ENCODE measurements at regions not wholly inside any gene's neighbourhood (a gene's known extent, or its start where the extent isn't known, plus 50 kb on each side); places are given as distances from the start of the nearest gene placed in this dataset.

DNA sequence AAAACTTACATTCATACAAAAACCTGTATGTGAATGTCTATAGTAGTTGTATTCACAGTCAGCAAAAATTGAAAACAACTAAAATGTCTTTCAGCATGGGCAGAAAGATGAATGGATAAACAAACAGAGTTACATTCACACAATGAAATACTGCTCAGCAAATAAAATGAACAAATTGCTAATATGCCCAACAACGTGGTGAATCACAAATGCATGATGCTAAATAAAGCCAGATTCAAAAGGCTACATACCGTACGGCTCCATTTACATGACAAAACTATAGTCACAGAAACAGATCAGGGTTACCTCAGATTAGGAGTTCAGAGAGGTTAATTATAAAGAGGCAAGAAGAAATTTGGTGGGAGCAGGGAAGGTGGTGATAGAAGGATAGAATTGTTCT lies 100.7 kb upstream of the KCTD3 start:
- no peak for DNase-seq

DNA sequence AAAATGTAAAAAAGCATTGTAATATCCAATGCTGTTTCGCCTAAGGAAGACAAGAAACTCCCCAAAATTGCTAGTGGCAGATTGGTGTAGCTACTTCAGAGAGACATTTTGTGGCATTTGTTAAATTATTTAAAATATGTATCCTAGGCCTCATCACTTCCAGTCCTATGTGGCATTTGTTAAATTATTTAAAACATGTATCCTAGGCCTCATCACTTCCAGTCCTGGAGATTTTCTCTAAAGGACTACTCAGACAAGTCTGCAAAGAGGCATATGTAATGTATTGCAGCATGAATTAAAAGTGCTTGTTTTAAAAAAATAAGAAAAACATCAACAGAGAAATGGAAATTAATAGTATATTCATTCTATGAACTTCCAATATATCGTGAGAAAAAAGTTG lies 95.6 kb upstream of the KCTD3 start:
- no peak for DNase-seq

DNA sequence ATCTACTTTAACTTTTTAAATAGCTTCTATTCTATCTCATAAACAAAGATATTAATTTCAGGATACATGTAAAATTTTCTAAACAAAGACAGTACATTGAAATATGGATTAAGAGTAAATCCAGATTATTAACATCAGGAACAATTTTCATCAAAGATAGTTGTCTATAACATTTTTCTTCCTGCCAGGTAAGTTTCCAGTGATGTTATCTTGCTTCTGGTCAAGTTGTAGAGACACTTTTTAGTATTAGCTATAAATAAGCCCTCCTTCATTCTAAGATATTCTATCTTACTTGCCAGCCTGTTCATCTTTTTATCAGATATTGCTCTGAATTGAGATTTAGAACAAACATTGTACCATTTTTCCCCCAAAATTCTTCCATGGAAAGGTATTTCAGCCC lies 94.4 kb upstream of the KCTD3 start:
- DNase-seq, result no peak

DNA sequence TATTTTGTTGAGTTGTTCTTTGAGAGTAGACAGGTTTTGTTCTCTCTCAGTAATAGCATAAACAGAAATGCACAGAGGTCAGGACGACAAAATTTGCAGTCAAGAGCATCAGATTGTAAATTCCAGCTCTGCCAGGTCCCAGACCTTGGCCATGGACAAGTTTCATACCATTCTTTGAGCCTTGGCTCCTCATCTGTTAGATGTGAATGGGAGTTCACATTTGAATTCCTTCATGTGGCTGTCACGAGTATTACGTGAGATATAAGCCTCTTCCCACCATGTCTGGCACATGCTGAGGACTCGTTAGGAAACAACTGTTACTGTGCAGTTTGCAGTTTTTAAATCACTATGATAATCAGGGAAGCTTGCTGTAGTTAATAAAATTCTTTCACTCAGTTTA lies 93.2 kb upstream of the KCTD3 start:
- DNase-seq, result no peak

DNA sequence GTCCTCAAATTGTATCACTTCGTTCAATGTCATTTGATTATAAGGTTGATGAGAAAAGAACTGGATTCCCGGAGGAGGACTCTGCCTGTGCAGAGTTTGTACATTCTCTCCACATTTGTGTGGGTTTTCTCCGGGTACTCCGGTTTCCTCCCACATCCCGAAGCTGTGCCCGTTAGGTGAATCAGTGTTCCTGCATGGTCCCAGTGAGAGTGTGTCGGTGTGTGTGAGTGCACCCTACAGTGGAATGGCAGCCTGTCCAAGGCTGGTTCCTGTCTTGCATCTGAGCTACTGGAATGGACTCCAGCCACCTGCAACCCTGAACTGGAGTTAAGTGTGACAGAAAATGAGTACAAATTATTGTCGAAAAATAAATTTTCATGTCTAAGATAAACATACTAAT lies 92.2 kb upstream of the KCTD3 start:
- DNase-seq, result peak; percentile 18

DNA sequence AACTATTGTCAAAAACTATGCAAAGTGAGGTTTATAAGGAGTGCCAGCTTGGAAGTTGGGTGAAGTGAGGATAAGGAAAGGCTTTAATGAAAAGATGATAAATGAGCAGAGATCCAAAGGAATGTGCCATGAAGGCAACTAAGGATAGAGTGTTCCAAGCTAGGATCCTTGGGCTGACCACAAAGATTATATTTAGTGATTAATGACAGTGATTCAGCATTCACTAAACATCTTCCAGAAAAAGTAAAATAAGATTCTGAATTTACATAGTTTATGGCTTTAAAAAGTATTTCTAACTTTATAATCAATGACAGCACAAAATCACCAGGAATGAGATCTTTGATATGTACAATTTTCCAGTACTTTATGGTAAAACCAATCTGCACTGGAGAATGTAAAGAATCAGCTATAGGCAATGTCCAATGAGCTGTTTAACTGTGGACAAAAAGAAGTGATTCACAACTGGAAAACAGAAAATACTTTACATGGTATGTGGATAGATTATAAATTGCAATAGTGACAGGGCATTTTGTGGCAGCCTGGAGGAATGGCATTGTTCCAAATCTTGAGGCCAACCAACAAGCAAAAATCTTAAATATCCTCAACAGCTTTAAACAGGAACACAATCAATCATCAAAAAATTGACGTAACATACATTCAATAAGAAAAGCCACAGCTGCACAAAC lies 91.2 kb upstream of the KCTD3 start:
- DNase-seq, result no peak

DNA sequence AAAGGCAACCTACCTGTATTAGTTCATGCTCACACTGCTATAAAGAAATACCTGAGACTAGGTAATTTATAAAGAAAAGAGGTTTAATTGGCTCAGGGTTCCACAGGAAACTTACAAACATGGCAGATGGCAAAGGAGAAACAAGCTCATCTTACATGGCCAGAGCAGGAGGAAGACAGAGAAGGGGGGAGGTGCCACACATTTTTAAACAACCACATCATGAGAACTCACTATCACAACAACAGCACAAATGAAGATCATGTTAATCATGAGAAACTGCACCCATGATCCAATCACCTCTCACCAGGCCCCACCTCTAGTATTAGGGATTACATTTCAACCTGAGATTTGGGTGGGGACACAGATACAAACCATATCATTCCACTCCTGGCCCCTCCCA lies 90.6 kb upstream of the KCTD3 start:
- no peak for DNase-seq

DNA sequence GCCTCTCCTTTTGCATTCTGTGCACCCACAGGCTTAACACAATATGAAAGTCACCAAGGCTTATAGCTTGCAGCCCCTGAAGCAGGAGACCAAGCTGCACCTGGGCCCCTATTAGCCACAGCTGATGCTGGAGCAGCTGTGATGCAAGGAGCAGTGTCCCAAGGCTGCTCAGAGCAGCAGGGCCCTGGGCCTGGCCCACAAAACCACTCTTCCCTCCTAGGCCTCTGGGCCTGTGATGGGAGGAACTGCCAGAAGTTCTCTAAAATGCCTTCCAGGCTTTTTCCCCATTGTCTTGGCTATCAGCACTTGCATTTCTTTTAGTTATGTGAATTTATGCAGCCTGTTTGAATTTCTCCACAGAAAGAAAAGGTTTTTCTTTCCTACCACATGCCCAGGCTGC lies 89.5 kb upstream of the KCTD3 start:
- DNase-seq, result no peak

DNA sequence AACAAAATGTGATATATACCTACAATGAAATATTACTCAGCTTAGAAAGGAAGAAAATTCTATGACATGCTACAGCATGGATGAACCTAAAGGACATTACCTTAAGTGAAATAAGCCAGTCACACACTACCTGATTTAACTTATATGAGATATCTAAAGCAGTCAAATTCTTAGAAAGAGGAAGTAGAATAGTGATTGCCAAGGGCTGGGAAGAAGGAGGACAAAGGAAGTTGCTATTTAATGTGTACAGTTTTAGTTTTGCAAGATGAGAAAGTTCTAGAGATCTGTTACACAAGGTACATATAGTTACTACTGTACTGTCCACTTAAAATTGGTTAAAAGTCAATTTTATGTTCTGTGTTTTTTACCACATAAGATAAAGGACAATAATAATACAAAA lies 87.5 kb upstream of the KCTD3 start:
- DNase-seq, result no peak

DNA sequence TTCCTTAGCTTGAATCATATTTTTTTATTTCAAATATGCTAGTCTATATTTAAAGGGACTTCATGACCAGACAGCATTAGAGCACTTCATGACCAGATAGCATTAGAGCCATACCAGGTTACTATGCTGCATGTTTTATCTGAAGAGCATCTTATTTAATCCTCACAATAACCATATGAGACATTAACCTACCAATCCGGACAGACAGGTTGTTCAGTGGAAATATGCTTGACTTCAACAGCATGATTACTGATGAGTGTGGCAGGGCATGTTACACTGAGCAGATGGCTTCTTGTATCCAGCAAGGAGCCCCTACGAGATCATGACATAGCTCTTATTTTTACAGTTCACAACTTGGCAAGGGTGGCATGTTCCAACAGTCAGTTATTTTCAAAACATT lies 85.0 kb upstream of the KCTD3 start:
- no peak for DNase-seq

DNA sequence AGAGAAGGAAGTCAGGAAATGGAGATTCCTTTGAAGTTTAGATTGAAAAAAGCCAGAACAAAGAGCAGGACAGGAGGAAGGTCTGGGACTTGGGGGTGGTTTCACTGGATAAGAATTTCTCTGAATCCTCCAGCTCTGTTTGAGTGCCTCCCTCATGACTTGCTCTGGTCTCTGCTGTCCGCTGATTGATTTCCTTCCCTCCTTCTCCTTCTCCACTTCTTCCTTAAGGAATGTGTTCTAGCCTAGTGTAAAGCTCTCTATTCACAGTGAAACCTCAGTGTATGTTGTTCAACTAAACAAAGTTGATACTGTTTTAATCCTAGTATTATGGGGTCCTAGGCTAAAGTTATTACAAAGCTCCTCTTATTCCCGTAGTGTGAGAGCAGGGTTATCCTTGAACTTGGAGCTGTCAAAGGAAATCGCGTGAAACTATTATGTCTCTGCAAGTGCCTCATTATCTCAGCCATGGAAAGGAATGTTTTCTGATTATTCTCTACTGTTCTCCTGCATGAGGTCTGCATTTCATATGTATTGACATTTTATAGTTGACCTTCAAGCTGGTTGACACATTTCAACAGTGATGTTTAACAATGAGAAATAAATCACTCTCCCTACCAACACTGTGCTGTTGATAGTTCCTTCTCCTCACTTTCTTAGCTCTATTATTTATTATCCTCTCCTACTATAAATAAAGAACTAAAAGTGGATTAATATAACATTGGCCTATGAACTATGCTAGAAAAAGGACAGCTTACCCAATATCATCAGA lies 82.7 kb upstream of the KCTD3 start:
- DNase-seq, result no peak

DNA sequence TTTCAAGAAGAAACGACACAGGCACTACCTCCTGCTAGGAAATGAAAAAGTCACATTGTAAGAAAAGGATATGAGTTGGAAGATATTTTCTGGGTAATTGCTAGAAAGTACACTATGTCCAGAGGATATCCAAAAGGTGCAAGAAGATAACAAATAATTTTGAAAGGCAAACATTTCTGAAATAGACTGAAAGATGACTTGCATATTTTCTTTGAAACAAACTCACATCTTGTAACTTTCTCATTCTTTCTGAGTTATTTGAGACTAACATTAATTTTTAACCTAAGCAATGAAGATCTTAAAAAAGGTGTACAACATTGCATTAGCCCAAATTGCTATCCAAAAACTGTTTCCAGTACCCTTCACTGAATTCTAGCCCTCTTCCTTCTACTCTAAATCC lies 79.6 kb upstream of the KCTD3 start:
- no peak for DNase-seq

DNA sequence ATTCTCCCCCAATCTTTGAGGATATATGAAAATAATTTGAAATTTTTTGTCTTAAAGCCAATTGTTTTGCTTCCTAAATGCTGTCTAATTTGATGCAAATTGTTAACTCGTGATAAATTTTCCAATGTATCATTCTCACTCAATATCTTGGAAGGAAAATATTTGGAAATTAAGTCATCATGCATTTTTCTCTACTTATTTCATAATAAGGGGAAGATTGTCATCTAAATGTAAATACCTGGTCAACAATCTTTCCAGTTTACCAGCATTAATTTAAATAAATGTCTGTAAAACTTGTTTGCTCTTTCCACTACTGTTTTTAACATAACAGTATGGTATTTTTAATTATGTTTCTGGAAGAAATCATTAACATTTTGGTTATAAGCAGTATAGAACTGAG lies 78.3 kb upstream of the KCTD3 start:
- DNase-seq, result no peak

DNA sequence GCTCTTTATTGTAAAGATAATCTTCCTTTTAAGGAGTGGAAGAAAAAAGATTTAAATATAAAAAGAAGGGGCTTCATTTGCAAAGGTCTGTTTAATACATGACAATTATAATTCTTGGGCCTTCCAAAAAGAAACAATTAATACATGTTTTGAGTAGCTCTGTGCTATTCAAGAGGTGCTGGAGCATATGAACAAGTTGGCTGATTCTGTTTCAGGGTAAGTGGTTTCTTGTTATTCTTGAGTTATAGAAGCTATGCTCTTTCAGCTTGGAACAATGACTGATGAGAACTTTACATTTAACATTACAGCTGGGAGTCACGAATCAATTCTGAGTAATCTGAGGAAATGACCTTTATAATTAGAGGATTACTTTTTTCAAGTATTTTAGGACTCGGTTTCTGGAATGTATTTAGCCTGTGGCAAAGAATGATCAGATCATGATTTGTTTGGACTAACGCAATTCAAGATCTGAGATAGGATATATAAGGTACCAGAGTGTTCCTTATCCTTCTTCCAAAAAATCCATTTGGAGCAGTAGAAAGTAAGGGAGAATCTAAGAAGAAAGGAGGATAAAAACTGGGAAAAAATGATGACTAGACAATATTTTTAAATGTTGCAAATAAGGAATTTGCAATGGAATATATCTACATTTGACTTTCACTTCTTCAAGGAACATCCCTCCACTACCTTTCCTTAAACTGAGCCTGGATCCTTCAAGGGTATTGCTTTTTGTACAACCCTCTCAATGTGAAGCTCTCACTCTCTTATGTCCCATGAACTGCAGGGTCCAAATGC lies 77.1 kb upstream of the KCTD3 start:
- DNase-seq, result no peak

DNA sequence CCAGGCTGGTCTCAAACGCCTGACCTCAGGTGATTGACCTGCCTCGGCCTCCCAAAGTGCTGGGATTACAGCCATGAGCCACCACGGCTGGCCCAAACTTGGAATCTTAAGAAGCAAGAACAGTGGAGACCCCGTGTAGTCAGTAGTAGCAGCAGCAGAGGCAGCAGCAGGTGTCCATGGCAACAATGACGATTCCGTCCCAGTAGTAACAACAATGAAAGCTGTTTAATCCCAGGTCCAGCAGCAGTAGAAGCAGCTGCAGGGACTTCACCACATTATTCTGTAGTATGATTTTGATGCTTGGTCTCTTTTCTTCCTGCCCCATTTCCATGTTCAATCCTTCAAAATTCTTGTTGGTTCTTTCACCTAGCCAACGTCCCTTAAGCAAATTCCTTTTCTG lies 69.6 kb upstream of the KCTD3 start:
- DNase-seq, result no peak

DNA sequence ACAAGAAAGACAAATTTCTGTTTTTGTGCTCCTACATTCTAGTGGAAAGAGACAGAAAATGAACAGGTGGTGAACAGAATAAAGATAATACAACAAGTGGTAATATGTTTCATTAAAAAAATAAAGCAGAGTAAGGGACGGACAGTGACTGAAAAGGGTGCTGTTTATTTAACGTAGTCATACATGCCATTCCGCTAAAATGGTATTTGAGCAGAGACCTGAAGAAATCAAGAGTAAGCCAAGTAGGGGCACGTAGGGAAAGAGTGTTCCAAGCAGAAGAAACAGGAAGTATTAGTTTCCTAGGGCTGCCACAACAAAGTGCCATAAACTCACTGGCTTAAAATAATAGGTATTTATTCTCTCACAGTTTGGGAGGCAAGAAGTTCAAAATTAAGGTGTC lies 65.6 kb upstream of the KCTD3 start:
- DNase-seq, result no peak

DNA sequence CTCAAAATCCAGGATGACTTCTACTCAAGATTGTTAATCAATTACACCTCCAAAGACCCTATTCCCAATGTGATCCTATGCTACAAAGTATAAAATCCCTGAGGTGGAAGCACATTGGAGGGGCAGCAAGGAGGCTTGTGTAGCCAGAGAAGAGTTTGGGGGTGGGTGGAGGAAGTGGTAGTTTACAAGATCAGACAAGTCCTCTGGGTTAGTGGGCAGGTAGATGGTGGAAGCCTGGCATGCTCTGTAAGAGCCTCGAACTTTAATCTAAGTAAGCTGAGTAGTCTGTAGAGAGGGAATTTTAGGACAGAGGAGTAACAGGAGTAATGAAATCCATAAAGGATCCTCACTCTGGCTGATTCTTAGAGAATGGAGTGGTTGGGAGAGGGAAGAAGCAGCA lies 65.0 kb upstream of the KCTD3 start:
- no peak for DNase-seq

DNA sequence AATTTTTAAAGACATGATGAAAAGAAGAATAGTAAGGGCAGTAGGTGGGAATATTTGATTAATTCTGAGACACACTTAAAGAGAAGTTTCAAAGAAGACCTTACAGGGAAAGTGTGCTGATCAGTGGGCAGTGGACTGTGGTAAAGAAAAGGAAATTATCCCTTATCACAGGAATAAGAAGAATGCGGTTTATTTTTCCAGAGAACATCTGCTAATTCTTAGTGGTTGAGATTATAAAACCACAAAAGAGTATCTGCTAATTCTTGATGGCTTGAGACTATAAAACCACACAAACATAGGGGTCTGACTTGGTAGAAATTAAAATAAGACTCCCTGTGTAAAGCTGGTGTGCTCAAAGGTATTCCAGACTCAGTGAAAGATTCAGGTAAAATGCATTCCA lies 60.0 kb upstream of the KCTD3 start:
- DNase-seq, result no peak

DNA sequence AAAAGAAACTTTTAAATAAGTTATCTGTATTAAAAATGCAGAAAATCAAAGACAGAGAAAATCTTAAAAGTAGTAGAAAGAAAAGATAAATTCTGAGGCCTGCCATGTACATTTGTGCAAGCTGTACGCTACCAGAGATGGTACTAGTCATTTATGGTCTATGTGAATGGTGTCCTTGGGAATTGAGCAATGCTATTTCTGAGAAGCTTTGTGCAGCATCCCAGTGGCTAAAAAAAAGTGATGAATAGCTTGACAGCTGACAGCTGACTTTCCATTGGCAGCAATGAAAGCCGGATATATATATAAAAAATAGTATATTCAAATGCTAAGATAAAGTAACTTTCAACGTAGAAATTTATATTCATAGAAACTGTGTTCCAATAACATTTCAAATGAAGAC lies 58.8 kb upstream of the KCTD3 start:
- no peak for DNase-seq

Data from occipital lobe (tissue), 1 donor.